Nucleus accumbens (tissue), 56 donors: ENCODE measurements at regions not wholly inside any gene's neighbourhood (a gene's known extent, or its start where the extent isn't known, plus 50 kb on each side); places are given as distances from the start of the nearest gene placed in this dataset.

Source experiments
- DNase-seq, 56 donors: peaks; one replicate each; lab custom pipeline; 2025; lab: John Stamatoyannopoulos, UW

GRCh38 chr3:148643389-148643840 lies 54.3 kb upstream of the AGTR1 start:
- DNase-seq: no peak

GRCh38 chr3:148646126-148646665 lies 51.5 kb upstream of the AGTR1 start:
- no peak for DNase-seq
